ENCODE measurements at regions not wholly inside any gene's neighbourhood (a gene's known extent, or its start where the extent isn't known, plus 50 kb on each side); places are given as distances from the start of the nearest gene placed in this dataset.

- H3K14ac ChIP-seq (ENCODE audit: insufficient read length), result no peak overlapping the region
- CTCF ChIA-PET (ENCODE audit: partially characterized antibody), result interaction anchor here (1.4 kb wide), 1 partner anchor 10 kb away, joined by 4 read pairs; no protein-coding TSS in a partner anchor
Measured at GRCh38 chr3:41093476-41093875, 105.8 kb upstream of the CTNNB1 start.

More at GRCh38 chr3:41093476-41093875, 105.8 kb upstream of the CTNNB1 start:
- Histone ChIP-seq H2BK20ac (ENCODE audit: low read length) (no peak overlapping the region), H2BK15ac (ENCODE audit: low read length) (no peak overlapping the region), H2BK120ac (replicated peaks; ENCODE audit: low read depth, low read length) (no peak overlapping the region), H3K4me2 (ENCODE audit: insufficient read depth in 1 of 2, low read depth in 2 of 2, low read length in 2 of 2) (no peak overlapping the region), H2BK12ac (ENCODE audit: low read depth, low read length) (no peak overlapping the region), H3K36me3 (ENCODE audit: control insufficient read depth in 2 of 4, insufficient read depth in 4 of 4, low read length in 3 of 4) (no peaks in the 10 kb centered on the region), H3K9me3 (ENCODE audit: insufficient read depth in 2 of 2, low read depth in 1 of 2, low read length in 1 of 2) (no peaks in the 10 kb centered on the region), H2BK5ac (ENCODE audit: low read depth, low read length) (no peak overlapping the region), H3K4me3 (ENCODE audit: extremely low read depth in 1 of 4, insufficient read depth in 2 of 4, low read depth in 3 of 4, low read length in 4 of 4) (no peak overlapping the region), H2AK5ac (ENCODE audit: low read depth, low read length) (no peak overlapping the region), H3K79me1 (ENCODE audit: low read depth, low read length) (no peaks in the 10 kb centered on the region), H3K79me2 (ENCODE audit: control insufficient read depth in 1 of 2, insufficient read depth in 2 of 2, low read length in 2 of 2) (no peaks in the 10 kb centered on the region), H4K91ac (replicated peaks; ENCODE audit: insufficient read length, low read length) (no peak overlapping the region), H3K9ac (replicated peaks in 1 of 4; ENCODE audit: extremely low read depth in 1 of 4, low read depth in 3 of 4, low read length in 3 of 4) (no peak overlapping the region), H3K27me3 (replicated peaks in 1 of 4; ENCODE audit: control insufficient read depth in 3 of 4, extremely low read depth in 1 of 4, insufficient read depth in 3 of 4, low read length in 3 of 4) (no peaks in the 10 kb centered on the region), H3K23me2 (ENCODE audit: low read depth, low read length) (no peaks in the 10 kb centered on the region), H3K23ac (ENCODE audit: insufficient read length) (no peak overlapping the region), H3K4ac (replicated peaks; ENCODE audit: insufficient read length, low read depth, low read length) (no peak overlapping the region), H3K4me1 (replicated peaks in 1 of 4; ENCODE audit: control insufficient read depth in 3 of 4, insufficient read depth in 4 of 4, low read length in 3 of 4) (no peaks in the 10 kb centered on the region), H2AFZ (ENCODE audit: low read length) (no peak overlapping the region), H4K5ac (ENCODE audit: insufficient read length, low read depth, low read length) (no peak overlapping the region), H4K20me1 (replicated peaks in 1 of 2; ENCODE audit: control insufficient read depth in 1 of 2, insufficient read depth in 2 of 2, low read length in 2 of 2) (no peaks in the 10 kb centered on the region), H3K18ac (ENCODE audit: extremely low read depth, low read length) (no peak overlapping the region), H3K27ac (ENCODE audit: low read depth, low read length) (no peak overlapping the region), H4K8ac (ENCODE audit: extremely low read depth, insufficient read depth, low read length) (no peak overlapping the region), H3K56ac (replicated peaks; ENCODE audit: insufficient read length, low read depth, low read length) (no peak overlapping the region)
- POLR2A ChIA-PET (ENCODE audit: partially characterized antibody), result no interaction called here
- FAIRE-seq, result no peak
- 100% methylated on average over 3 of the region's 3 CpGs; no CpG with 5 or more reads in 1 of the 2 experiments for WGBS, 2 experiments (ENCODE audit: extremely low coverage in 1 of 2, insufficient coverage in 1 of 2, insufficient read length in 1 of 2, insufficient replicate concordance in 2 of 2, low coverage in 1 of 2, low lambda C conversion rate in 2 of 2, missing lambda C conversion rate in 1 of 2)
- TF ChIP-seq HDAC2 (IDR thresholded peaks at IDR 0.05; ENCODE audit: borderline replicate concordance in 1 of 2, low read depth in 2 of 2, low read length in 2 of 2), result no peak
- no peak for TF ChIP-seq SP4 (IDR thresholded peaks at IDR 0.05; ENCODE audit: low read length)
- TF ChIP-seq, protein P1, sequence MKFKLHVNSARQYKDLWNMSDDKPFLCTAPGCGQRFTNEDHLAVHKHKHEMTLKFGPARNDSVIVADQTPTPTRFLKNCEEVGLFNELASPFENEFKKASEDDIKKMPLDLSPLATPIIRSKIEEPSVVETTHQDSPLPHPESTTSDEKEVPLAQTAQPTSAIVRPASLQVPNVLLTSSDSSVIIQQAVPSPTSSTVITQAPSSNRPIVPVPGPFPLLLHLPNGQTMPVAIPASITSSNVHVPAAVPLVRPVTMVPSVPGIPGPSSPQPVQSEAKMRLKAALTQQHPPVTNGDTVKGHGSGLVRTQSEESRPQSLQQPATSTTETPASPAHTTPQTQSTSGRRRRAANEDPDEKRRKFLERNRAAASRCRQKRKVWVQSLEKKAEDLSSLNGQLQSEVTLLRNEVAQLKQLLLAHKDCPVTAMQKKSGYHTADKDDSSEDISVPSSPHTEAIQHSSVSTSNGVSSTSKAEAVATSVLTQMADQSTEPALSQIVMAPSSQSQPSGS (IDR thresholded peaks at IDR 0.05; ENCODE audit: low read length), result no peak
- no peak for TF ChIP-seq JUND (IDR thresholded peaks at IDR 0.05; ENCODE audit: low read length)
- TF ChIP-seq POLR2A (IDR thresholded peaks at IDR 0.05; ENCODE audit: control extremely low read depth in 1 of 2, low read depth in 2 of 2, low read length in 2 of 2), result no peak
- no peak for TF ChIP-seq SRF (IDR thresholded peaks at IDR 0.05; ENCODE audit: low read depth, low read length)
- no peak for TF ChIP-seq BACH1 (IDR thresholded peaks at IDR 0.05; ENCODE audit: low read length)
- no peak for TF ChIP-seq EGR1 (IDR thresholded peaks at IDR 0.05; ENCODE audit: borderline replicate concordance, low read depth, low read length)
- TF ChIP-seq TAF1 (IDR thresholded peaks at IDR 0.05; ENCODE audit: low read depth, low read length), result no peak
- TF ChIP-seq RAD21 (IDR thresholded peaks at IDR 0.05 in 1 of 2, conservative IDR thresholded peaks at IDR 0.05 in 1 of 2; ENCODE audit: low read depth in 2 of 2, low read length in 2 of 2), result no peak
- TF ChIP-seq PHF8 (conservative IDR thresholded peaks at IDR 0.05; ENCODE audit: low read depth, low read length), result no peak
- TF ChIP-seq BRCA1 (IDR thresholded peaks at IDR 0.05; ENCODE audit: low read depth, low read length), result no peak
- TF ChIP-seq SIRT6 (IDR thresholded peaks at IDR 0.05; ENCODE audit: low read length), result no peak
- no peak for TF ChIP-seq KDM4A (IDR thresholded peaks at IDR 0.05; ENCODE audit: low read depth, low read length, severe bottlenecking)
- no peak for DNase-seq (ENCODE audit: low read depth in 1 of 2, low spot score in 2 of 2)
